HL-60 (cell line): ENCODE measurements at regions not wholly inside any gene's neighbourhood (a gene's known extent, or its start where the extent isn't known, plus 50 kb on each side); places are given as distances from the start of the nearest gene placed in this dataset.

Experiments used
- DNase-seq, 2 experiments: peaks; one replicate each; pipeline ENCODE4 v3.0.0-alpha.2; 2010 to 2020; ENCODE audit warnings: low read depth in 1 of 2, low spot score in 1 of 2
- H3K27ac ChIP-seq: fragments of 250-450 bp; sonication (Bioruptor Pico); replicated peaks from 2 replicates; pipeline ENCODE4 v1.5.1; 2020; ENCODE audit warnings: mild to moderate bottlenecking, moderate library complexity
- H3K27me3 ChIP-seq: fragments of 250-450 bp; sonication (Bioruptor Pico); 2 replicates; pipeline ENCODE4 v1.5.1; 2021; ENCODE audit warnings: mild to moderate bottlenecking, moderate library complexity; ENCODE audit not compliant: insufficient read depth, poor library complexity, severe bottlenecking
- H3K4me3 ChIP-seq: replicated peaks from 2 replicates; pipeline ENCODE4 v1.5.1; 2011; ENCODE audit warnings: mild to moderate bottlenecking, control low read depth, low read length; ENCODE audit not compliant: insufficient read depth
- CTCF ChIP-seq: IDR thresholded peaks from one replicate; pipeline ENCODE4 v1.5.1; 2011; ENCODE audit warnings: low read length, control low read depth, inconsistent platforms; ENCODE audit not compliant: insufficient read depth
- GABPA ChIP-seq: IDR thresholded peaks from 2 replicates; pipeline ENCODE4 v1.6.1; 2012; ENCODE audit warnings: low read depth
- POLR2AphosphoS5 ChIP-seq: IDR thresholded peaks from 2 replicates; pipeline ENCODE4 v1.6.1; 2012; ENCODE audit warnings: low read depth
- REST ChIP-seq: IDR thresholded peaks from 2 replicates; pipeline ENCODE4 v1.6.1; 2012; ENCODE audit warnings: low read depth; ENCODE audit not compliant: insufficient replicate concordance
- SPI1 ChIP-seq: IDR thresholded peaks from 2 replicates; pipeline ENCODE4 v1.6.1; 2012; ENCODE audit warnings: low read depth, mild to moderate bottlenecking, borderline replicate concordance

GRCh38 chrX:4150259-4150658 is 436.8 kb upstream of the PRKX start:
- no peak overlapping the region for H3K4me3 ChIP-seq
- no peak for TF ChIP-seq POLR2AphosphoS5
- no peak for TF ChIP-seq SPI1
- no peak for TF ChIP-seq CTCF
- no peak for TF ChIP-seq GABPA
- TF ChIP-seq REST: no peak
- no peaks in the 10 kb centered on the region for H3K27me3 ChIP-seq
- H3K27ac ChIP-seq: no peak overlapping the region
- no peak for DNase-seq

- TF ChIP-seq GABPA: no peak
- TF ChIP-seq REST: no peak
- TF ChIP-seq POLR2AphosphoS5: no peak
- no peak for TF ChIP-seq SPI1
- TF ChIP-seq CTCF: no peak
- Histone ChIP-seq H3K4me3 (no peak overlapping the region), H3K27ac (no peak overlapping the region), H3K27me3 (no peaks in the 10 kb centered on the region)
- no peak for DNase-seq
Observed at GRCh38 chrX:4129626-4130025, 416.2 kb upstream of the PRKX start.

- Histone ChIP-seq H3K27ac (no peak overlapping the region), H3K27me3 (no peaks in the 10 kb centered on the region), H3K4me3 (no peak overlapping the region)
- no peak for TF ChIP-seq POLR2AphosphoS5
- TF ChIP-seq SPI1: no peak
- no peak for TF ChIP-seq CTCF
- TF ChIP-seq GABPA: no peak
- no peak for TF ChIP-seq REST
- no peak for DNase-seq
Observed at GRCh38 chrX:4118666-4119530, 405.4 kb upstream of the PRKX start.
